Activated gamma-delta T cell treated with Interleukin-2 at 50 U/mL for 16 hours (primary cell): ENCODE measurements at regions not wholly inside any gene's neighbourhood (a gene's known extent, or its start where the extent isn't known, plus 50 kb on each side); places are given as distances from the start of the nearest gene placed in this dataset.
"Not testable (repeated sequence)": the region's sequence is repeated elsewhere in the genome, so short reads cannot be mapped to it uniquely, and the experiment has no call there.

Source experiments
- DNase-seq: peaks from one replicate; pipeline ENCODE4 v3.0.0-alpha.2; 2020

DNA sequence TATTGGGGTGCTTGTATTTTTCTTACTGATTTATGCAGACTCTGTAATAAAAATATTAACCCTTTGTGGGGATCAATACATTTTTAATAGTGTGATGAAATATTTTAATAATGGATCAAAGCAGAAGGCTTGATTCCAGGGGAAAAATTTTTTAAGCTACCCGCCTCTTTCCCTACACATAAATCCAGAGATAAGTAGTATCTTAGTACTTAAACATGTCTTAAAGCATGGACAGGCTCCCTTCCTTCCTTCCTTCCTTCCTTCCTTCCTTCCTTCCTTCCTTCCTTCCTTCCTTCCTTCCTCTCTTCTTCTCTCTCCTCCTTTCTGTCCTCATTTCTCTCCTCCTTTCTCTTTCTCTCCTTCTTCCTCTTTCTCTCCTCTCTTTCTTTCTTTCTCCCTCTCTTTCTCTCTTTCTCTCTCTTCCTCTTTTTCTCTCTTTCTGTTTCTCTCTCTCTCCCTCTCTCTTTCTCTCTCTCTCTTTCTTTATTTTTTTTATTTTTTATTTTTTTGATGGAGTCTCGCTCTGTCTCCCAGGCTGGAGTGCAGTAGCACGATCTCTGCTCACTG lies 78.0 kb upstream of the SPRY4 start:
- DNase-seq = no peak

DNA sequence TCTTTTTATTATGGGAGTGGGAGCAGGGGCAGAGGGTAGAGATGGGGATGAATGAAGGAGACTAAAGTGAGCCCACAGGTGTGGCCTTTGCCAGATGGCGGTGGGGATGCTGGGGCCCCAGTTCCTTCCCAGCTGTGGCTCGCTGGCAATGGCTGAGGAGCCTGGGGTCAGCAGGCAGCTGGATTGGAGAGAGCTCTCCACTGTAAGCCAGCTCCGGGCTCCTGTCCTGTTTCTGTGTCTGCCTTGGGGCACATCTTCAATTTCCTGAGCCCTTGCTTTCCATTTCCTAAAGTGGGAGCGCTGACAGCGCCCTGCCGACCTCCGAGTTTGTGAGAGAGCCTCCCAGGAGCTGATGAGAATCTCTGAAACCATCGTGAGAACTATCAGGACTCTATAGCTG lies 75.6 kb upstream of the SPRY4 start:
- DNase-seq = no peak

DNA sequence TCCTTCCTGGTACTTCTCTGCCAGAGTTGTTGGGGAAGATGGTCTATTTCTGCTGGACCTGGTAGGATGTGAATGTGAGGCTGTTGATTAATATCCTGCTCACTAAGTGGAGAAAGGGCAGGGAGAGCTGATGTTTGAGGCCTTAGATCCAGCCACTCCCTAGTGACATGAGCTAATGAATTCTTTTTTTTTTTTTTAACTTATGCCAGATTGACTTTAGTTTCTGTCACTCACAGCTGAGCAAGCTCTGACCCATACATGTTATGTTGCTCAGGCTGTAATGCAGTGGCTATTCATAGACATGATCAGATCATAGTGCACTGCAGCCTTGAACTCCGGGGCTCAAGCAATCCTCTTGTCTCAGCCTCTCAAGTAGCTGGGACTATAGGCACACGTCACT lies 75.1 kb upstream of the SPRY4 start:
- no peak for DNase-seq

DNA sequence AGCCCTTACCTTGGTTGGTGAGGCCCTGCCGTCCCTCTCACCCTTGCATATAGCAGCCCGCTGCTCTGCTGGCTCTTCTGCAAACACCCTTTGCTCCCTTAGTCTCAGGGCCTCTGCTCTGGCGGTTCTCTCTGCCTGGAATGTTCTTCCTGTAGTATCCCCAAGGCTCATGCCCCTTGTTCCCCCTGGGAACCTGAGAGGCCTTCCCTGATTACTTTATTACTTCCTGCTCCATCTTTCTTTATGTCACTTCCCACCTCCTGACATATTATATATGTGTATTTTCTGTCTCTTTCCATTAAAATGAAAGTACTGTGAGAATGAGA lies 73.9 kb upstream of the SPRY4 start:
- no peak for DNase-seq

DNA sequence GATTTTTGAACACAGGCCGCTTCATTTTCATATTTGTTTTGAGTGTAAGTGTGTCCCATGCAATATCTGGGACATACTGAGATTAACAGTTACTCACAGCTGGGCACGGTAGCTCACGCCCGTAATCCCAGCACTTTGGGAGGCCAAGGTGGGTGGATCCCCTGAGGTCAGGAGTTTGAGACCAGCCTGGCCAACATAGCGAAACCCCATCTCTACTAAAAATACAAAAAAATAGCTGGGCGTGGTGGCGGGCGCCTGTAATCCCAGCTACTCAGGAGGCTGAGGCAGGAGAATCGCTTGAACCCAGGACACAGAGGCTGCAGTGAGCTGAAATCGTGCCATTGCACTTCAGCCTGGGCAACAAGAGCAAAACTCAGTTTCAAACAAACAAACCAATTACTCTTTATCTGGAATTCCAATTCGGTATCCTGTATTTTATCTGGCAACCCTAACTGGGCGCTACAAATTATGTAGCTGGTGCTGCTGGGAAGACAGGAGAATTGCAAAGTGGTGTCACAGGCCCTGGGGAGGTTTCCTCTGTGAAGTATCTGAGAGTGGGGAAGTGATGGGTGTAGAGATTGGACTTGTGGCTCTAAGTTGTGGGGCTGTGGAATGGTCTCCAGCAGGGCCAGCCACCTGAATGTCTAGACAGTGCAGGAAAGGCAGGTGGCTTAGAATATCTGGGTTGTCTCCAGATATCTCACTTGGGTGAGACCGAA lies 73.3 kb upstream of the SPRY4 start:
- not testable (repeated sequence) for DNase-seq

DNA sequence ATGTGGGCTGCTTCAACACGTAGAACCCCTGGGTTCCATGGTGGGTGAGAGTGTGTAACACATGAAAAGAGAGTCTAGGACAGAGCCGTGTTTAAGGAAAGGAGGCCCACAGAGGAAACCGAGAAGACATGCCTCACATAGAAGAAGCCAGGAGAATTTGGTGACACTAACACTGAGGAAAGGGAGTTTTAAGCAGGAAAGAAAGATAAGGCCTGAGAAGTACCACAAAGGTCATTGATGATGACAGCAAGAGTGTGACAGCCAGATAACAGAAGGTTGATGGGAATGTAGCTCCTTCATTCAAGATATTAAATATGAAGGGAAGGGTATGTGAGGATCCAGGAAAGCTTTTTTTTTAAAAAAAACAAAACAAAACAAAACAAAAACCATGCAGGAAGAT lies 72.4 kb upstream of the SPRY4 start:
- DNase-seq = no peak

DNA sequence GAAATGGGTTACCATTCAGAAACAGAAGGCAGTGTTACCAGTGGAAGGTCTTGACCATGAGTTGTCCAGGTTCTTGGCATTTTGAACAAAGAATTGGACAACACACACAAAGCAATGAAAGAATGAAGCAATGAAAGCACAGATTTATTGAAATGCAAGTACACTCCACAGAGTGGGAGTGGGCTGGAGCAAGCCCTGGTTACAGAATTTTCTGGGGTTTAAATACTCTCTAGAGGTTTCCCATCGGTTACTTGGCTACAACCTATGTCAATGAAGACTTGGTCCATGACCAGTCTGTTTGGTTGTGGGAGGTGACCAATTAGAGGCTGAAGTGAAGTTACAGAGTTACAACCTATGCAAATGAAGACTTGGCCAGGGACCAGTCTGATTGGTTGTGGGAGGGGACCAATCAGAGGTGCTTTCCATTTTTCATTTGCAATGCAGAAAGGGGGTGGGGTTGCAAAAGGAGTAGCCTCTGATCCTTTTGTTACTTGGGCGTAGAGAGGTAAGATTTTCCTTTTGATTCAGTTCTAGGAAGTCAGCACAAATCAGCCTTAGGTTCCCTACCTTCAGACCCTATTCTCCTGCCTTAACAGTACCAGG lies 71.7 kb upstream of the SPRY4 start:
- no peak for DNase-seq

DNA sequence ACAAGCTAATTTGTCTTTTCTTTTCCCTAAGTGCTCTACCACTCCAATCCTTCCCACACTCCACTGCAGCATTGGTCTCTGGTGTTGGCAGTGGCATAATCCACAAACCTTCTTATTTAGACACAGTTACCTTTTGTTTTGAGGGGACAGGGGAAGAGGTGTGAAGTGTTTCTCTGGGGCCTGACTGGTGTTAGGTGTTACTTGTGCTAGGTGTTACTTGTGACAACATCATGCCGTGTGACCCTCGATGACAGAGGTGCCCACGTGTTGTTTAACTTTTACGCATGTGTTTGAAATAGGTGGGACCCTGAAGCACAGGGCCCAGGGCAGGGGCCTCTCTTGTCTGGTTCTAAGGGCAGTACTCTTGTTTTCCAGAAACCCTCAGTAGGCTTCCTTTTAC lies 70.5 kb upstream of the SPRY4 start:
- DNase-seq = no peak

DNA sequence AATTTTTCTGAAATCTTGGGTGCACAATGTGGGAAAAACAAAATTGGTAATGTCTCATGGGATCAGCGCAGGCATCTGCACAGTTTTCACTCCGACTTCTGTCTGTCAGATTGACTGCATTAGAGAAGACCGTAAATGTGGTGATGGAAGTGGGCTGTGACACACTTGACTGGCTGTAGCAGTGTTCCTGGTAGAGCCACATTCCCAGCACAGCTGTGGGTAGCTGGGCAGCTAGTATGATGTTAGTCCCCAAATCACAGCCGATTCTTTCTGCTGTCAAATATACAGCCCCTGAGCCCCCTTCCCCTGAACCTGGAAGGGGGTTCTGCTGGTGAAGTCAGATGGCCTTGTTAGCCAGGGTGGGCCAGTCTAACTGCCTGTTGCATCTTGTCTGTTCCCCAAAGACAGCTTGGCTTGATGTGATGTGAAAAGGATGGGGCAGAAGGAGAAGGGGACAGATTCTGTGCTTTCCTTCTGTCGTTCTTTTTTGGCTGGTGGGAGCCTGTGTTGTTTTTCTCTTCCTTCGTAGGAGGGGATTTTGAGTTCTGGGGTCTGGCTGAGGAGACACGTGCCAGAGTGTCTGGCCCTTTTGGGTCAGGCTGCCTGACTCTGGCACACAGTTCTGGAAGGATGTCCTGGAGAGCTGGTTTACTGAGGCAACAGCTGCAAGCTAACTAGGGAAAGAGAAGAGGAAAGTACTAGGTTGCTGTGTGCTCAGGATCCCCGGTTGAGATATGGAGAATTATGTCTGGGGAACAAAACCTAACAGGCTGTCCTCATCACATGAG lies 66.4 kb upstream of the SPRY4 start:
- no peak for DNase-seq

DNA sequence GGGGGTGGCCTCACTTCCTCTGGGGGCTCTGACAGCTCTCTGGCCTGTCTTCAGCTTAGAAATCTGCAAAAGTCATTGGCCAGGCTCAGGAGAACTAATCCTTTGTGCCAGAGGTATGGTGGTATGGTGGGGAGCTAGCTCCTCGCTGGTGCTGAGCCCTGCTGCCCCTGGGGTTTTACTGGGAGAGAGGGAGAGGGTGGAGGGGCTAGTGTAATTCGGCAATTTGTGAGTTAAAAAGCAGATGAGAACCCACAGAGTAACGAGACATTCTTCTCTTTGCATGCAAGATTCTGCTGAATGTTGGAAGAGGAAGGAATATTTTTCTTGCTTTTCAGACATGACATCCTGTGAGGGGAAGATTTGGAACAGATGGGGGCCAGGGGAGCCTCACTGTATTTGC lies 65.5 kb upstream of the SPRY4 start:
- no peak for DNase-seq

DNA sequence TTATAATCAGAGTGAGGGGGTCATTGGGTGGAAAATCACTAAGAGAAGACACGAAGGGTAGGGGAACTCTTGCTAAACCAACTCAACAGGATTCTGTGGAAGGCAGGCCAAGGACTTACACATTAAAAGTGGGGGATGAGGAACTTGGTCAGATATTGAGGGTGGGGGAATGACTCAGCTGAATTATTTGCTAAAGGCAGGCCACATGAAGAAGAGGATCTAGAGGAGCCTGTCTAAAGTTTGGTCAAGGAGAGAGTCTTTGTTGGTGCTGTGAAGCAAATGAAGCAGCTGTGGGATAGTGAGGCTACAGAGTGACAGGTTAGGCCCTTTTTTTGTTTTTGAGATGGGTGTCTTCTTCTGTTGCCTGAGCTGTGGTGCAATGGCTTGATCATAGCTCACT lies 63.9 kb upstream of the SPRY4 start:
- no peak for DNase-seq

DNA sequence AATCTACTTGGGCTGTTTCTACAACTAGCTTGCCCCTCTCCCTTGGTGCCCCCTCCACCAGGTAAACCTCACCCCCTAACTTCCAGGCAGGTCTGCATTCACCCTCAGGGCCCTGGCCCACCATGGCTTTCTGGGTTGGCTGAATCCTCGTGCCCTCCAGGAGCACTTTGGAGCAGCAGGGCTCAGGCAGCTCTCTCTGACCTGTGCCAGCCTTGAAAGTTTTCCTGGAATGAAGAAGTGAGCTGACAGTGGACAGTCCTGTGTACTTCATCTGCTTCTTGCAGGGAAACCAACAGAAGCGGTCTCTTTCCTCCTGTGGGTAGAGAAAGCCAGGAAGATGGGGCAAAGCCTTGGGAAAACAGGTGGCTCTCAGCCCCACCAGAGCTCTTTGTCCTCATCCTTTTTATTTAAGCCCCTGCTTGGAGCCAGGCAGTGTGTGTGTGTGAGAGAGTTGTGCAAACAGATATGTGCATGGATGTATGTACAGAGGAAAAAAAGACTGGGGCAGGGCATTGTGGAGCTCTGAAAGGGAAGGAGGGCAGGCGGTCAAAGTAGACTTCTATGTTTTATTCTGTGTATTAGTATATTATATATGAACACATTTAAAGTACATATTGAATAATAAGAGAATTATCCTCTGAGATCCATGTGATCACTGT lies 62.3 kb upstream of the SPRY4 start:
- DNase-seq = no peak

DNA sequence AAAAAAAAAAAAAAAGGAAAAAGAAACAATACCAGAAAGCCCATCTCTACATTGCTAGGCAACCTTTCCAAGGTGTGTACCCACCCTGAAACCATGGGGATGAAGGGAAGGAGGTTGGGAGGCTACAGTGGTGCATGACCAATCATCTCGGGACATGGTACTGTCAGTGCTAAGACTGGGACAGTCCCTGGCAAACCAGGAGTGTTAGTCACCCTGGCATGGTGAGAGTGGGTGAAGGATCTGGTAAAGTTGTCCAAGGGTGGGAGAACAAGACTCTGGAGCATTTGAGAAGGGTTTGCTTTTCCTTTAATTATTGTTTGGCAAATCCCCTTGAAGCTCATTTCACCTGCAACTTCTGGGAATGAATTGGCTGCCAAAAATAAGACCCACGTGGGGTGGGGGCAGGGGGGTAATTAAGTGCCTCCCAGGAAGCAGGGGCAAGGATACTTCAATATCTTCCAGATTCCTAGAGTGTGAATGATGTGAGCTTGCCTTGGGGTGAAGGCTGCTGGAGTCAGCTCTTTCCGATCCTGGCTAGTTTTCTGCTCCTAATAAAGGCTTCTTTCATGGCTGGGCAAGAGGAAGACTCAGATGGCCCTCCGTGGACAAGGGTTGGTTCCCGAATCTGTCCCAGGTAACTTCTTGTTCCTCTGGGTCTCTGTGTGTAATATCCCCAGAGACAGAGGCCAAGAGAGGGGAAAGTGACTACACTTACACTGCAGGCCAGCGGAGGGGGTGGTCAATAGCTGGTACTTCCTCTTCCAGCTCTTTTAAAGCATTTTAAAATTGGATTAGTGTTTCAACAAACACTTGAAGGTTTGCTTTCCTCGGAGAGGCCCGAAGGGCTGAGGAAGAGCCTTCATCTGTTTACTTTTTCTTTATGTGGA lies 61.6 kb upstream of the SPRY4 start:
- no peak for DNase-seq

DNA sequence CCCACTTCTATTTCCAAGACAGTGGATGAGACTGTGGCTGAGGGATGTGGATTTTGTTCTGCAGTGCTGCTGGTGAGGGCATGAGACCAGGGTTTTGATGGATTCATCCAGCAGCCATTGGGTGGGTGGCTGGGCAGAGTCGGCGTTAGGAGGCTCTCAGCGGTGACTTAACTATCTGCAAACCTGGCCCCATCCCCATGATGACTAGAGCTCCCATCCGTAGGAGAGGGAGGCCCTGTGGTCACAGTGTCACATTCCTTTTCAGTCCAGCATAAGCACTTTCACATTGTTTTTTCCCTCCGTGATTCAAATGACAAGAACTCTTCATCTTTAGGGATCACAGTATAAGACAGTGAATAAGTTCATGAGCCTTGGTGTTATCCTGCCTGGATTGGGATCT lies 60.4 kb upstream of the SPRY4 start:
- no peak for DNase-seq

DNA sequence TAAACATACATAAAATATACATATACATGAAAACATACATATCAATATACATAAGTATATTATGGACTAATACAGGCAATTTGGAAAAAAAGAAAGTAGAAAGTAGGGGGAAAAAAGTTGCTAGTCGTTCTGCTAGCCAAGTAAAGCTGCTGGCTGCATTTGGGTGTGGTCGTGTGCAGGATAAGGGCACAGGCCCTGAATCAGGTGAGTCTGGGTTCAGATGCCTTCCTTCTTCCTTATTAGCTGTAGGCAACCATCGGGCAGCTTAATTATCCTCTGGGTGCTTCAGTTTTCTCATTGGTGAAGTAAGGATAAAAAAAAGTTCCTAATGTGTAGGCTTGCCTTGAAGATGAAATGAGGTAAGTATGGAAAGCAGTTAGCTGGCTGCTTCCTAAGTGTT lies 59.2 kb upstream of the SPRY4 start:
- no peak for DNase-seq

DNA sequence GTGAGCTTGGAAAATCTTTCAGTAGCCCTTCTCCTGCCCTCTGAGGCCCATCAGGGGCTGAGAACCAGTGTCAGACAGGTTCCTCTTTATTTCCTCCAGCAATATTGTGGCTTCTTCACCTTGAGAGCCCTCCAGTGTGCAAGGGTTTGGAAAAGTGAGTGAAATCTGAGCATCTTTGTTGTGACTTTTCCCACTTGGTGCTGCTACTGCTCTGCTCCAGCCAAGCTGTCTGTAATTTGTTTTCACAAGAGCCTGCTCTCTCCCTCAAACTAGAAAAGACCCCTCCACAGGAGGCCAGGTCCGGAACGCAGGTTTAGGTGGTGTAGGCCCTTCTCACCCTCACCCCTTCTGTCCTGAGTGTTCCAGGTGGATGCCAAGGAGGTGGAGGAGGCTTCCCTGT lies 57.4 kb upstream of the SPRY4 start:
- DNase-seq = no peak

DNA sequence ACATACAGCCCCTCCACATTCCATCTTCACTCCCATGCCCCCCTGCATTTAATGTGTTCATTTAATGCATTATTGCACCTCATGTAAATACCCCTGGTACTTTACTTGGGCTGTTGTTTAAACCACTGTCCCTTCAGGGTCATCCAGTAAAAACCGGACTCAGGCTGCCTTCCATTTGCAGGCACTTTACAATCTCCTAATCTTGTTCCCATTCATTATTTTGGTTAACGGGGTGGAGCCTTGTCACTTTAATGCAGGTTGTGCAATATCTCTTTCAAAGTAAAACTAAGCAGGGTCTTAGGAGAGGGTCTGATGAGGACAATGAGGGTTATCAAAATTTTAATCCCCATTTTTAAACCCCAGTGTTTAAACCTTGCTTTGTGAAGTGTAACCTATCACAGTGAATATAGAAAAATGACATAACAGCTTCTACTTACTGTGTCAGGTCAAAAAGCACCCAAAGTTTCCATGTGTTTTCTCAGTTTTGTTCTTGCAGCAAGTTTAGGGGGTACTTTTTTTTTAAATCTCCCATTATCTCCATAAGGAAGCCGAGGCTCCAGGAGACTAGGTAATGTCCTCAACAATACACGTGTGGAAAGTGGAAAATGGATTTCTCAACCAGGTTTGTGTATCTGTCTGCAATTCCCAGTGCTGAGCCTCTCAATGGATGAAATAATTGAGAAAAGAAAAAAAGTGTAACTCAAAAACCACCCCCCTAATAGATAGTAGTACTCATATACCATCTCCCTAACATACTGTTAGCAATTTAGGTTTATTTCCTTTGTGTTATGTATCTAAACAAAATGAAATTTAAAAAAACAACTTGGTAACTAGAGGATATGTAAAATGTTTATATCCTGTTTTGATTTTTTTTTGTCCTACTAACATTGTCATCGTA lies 54.2 kb upstream of the SPRY4 start:
- DNase-seq = no peak

DNA sequence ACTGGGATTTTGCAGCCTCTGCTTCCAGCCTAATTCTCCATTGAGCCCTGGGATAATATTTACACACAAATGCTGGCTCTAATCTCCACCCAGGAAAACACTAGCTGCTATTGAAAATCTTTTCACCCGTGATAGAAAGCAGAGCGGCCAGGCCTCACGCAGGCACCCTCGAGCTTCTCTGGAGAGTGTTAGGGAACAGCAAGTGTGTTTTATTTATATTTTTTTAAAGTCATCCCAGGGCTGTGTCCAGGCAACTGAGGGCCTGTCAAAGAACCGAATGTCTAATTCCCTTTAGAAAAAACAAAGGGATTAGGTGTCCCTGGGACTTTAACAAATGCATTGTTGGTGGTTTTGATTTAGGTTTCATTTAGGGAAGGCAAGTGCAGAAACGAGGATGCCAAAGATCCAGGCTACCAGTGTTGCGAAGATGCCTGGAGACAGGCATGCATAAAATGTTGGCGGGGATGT lies 51.2 kb upstream of the SPRY4 start:
- no peak for DNase-seq
